ENCODE measurements at regions not wholly inside any gene's neighbourhood (a gene's known extent, or its start where the extent isn't known, plus 50 kb on each side); places are given as distances from the start of the nearest gene placed in this dataset.

- Histone ChIP-seq H3K9me3 (ENCODE audit: low read length) (peaks cover 12% of the 10 kb centered on the region), H3K4me3 (ENCODE audit: low read length) (no peak overlapping the region), H3K36me3 (ENCODE audit: insufficient read depth, low read length) (no peaks in the 10 kb centered on the region), H3K79me2 (ENCODE audit: low read length) (no peaks in the 10 kb centered on the region), H3K27me3 (ENCODE audit: low read length) (no peaks in the 10 kb centered on the region), H2AFZ (ENCODE audit: low read length) (no peak overlapping the region), H3K4me1 (ENCODE audit: low read length) (no peaks in the 10 kb centered on the region), H3K9me2 (replicated peaks; ENCODE audit: insufficient read depth, low read length) (no peaks in the 10 kb centered on the region; the same call in 1 of the 2 replicates), H3K9ac (ENCODE audit: low read length) (no peak overlapping the region), H4K20me1 (ENCODE audit: insufficient read depth, low read depth, low read length) (no peaks in the 10 kb centered on the region), H3K27ac (ENCODE audit: low read length) (no peak overlapping the region), H3K4me2 (ENCODE audit: low read depth, low read length, poor library complexity, severe bottlenecking) (no peak overlapping the region)
- DNase-seq = no peak
These were observed 1167.5 kb downstream of the AACS start for GRCh38 chr12:126232711-126233110.

GRCh38 chr12:126233625-126234024 lies 1168.4 kb downstream of the AACS start:
- Histone ChIP-seq H3K79me2 (ENCODE audit: low read length) (no peaks in the 10 kb centered on the region), H3K9ac (ENCODE audit: low read length) (no peak overlapping the region), H3K36me3 (ENCODE audit: insufficient read depth, low read length) (no peaks in the 10 kb centered on the region), H2AFZ (ENCODE audit: low read length) (no peak overlapping the region), H3K9me3 (ENCODE audit: low read length) (peaks cover 12% of the 10 kb centered on the region), H3K27ac (ENCODE audit: low read length) (no peak overlapping the region), H3K4me2 (ENCODE audit: low read depth, low read length, poor library complexity, severe bottlenecking) (no peak overlapping the region), H3K9me2 (replicated peaks; ENCODE audit: insufficient read depth, low read length) (no peaks in the 10 kb centered on the region; the same call in 1 of the 2 replicates), H3K4me1 (ENCODE audit: low read length) (no peaks in the 10 kb centered on the region), H4K20me1 (ENCODE audit: insufficient read depth, low read depth, low read length) (no peaks in the 10 kb centered on the region), H3K27me3 (ENCODE audit: low read length) (no peaks in the 10 kb centered on the region), H3K4me3 (ENCODE audit: low read length) (no peak overlapping the region)
- DNase-seq = no peak

- Histone ChIP-seq H3K36me3 (ENCODE audit: insufficient read depth, low read length) (no peaks in the 10 kb centered on the region), H3K9me2 (replicated peaks; ENCODE audit: insufficient read depth, low read length) (no peaks in the 10 kb centered on the region), H3K27me3 (ENCODE audit: low read length) (no peaks in the 10 kb centered on the region), H3K9me3 (ENCODE audit: low read length) (peaks cover 19% of the 10 kb centered on the region), H3K27ac (ENCODE audit: low read length) (no peak overlapping the region), H4K20me1 (ENCODE audit: insufficient read depth, low read depth, low read length) (no peaks in the 10 kb centered on the region), H3K9ac (ENCODE audit: low read length) (no peak overlapping the region), H3K4me2 (ENCODE audit: low read depth, low read length, poor library complexity, severe bottlenecking) (no peak overlapping the region), H3K4me1 (ENCODE audit: low read length) (no peaks in the 10 kb centered on the region), H2AFZ (ENCODE audit: low read length) (no peak overlapping the region), H3K4me3 (ENCODE audit: low read length) (no peak overlapping the region), H3K79me2 (ENCODE audit: low read length) (no peaks in the 10 kb centered on the region)
- DNase-seq = no peak
These were observed 1178.7 kb downstream of the AACS start for GRCh38 chr12:126243814-126244440.

GRCh38 chr12:126247936-126248335 lies 1182.7 kb downstream of the AACS start:
- H3K27ac ChIP-seq (ENCODE audit: low read length) = no peak overlapping the region
- H3K79me2 ChIP-seq (ENCODE audit: low read length) = no peaks in the 10 kb centered on the region
- H3K4me1 ChIP-seq (ENCODE audit: low read length) = no peaks in the 10 kb centered on the region
- no peak overlapping the region for H3K4me3 ChIP-seq (ENCODE audit: low read length)
- H3K4me2 ChIP-seq (ENCODE audit: low read depth, low read length, poor library complexity, severe bottlenecking) = no peak overlapping the region
- no peaks in the 10 kb centered on the region for H3K9me2 ChIP-seq (replicated peaks; ENCODE audit: insufficient read depth, low read length)
- H3K36me3 ChIP-seq (ENCODE audit: insufficient read depth, low read length) = no peaks in the 10 kb centered on the region
- no peaks in the 10 kb centered on the region for H3K27me3 ChIP-seq (ENCODE audit: low read length)
- no peak overlapping the region for H3K9ac ChIP-seq (ENCODE audit: low read length)
- peaks cover 15% of the 10 kb centered on the region for H3K9me3 ChIP-seq (ENCODE audit: low read length)
- no peaks in the 10 kb centered on the region for H4K20me1 ChIP-seq (ENCODE audit: insufficient read depth, low read depth, low read length)
- no peak for DNase-seq
- H2AFZ ChIP-seq (ENCODE audit: low read length) = no peak overlapping the region

- Histone ChIP-seq H3K4me3 (ENCODE audit: low read length) (no peak overlapping the region), H3K36me3 (ENCODE audit: insufficient read depth, low read length) (no peaks in the 10 kb centered on the region), H2AFZ (ENCODE audit: low read length) (no peak overlapping the region), H3K4me1 (ENCODE audit: low read length) (no peaks in the 10 kb centered on the region), H3K4me2 (ENCODE audit: low read depth, low read length, poor library complexity, severe bottlenecking) (no peak overlapping the region), H3K9me2 (replicated peaks; ENCODE audit: insufficient read depth, low read length) (no peaks in the 10 kb centered on the region), H3K9ac (ENCODE audit: low read length) (no peak overlapping the region), H3K27ac (ENCODE audit: low read length) (no peak overlapping the region), H4K20me1 (ENCODE audit: insufficient read depth, low read depth, low read length) (no peaks in the 10 kb centered on the region), H3K79me2 (ENCODE audit: low read length) (no peaks in the 10 kb centered on the region), H3K9me3 (ENCODE audit: low read length) (peaks cover 15% of the 10 kb centered on the region), H3K27me3 (ENCODE audit: low read length) (no peaks in the 10 kb centered on the region)
- no peak for DNase-seq
These were observed 1183.7 kb downstream of the AACS start for GRCh38 chr12:126248871-126249403.

- H3K27ac ChIP-seq (ENCODE audit: low read length) = no peak overlapping the region
- H3K9ac ChIP-seq (ENCODE audit: low read length) = no peak overlapping the region
- H2AFZ ChIP-seq (ENCODE audit: low read length) = no peak overlapping the region
- no peak overlapping the region for H3K4me3 ChIP-seq (ENCODE audit: low read length)
- H3K36me3 ChIP-seq (ENCODE audit: insufficient read depth, low read length) = no peaks in the 10 kb centered on the region
- H4K20me1 ChIP-seq (ENCODE audit: insufficient read depth, low read depth, low read length) = no peaks in the 10 kb centered on the region
- H3K9me2 ChIP-seq (replicated peaks; ENCODE audit: insufficient read depth, low read length) = no peaks in the 10 kb centered on the region
- H3K9me3 ChIP-seq (ENCODE audit: low read length) = peaks cover 5% of the 10 kb centered on the region; the same call in 1 of the 2 replicates
- DNase-seq = no peak
- no peaks in the 10 kb centered on the region for H3K27me3 ChIP-seq (ENCODE audit: low read length)
- H3K4me2 ChIP-seq (ENCODE audit: low read depth, low read length, poor library complexity, severe bottlenecking) = no peak overlapping the region
- no peaks in the 10 kb centered on the region for H3K79me2 ChIP-seq (ENCODE audit: low read length)
- no peaks in the 10 kb centered on the region for H3K4me1 ChIP-seq (ENCODE audit: low read length)
These were observed 1193.0 kb downstream of the AACS start for GRCh38 chr12:126258190-126258589.

- Histone ChIP-seq H3K9me2 (replicated peaks; ENCODE audit: insufficient read depth, low read length) (no peaks in the 10 kb centered on the region), H3K27me3 (ENCODE audit: low read length) (no peaks in the 10 kb centered on the region), H3K4me1 (ENCODE audit: low read length) (no peaks in the 10 kb centered on the region), H3K9me3 (ENCODE audit: low read length) (peaks cover 11% of the 10 kb centered on the region; the same call in 1 of the 2 replicates), H4K20me1 (ENCODE audit: insufficient read depth, low read depth, low read length) (no peaks in the 10 kb centered on the region), H3K27ac (ENCODE audit: low read length) (no peak overlapping the region), H3K4me2 (ENCODE audit: low read depth, low read length, poor library complexity, severe bottlenecking) (no peak overlapping the region), H2AFZ (ENCODE audit: low read length) (no peak overlapping the region), H3K79me2 (ENCODE audit: low read length) (no peaks in the 10 kb centered on the region), H3K4me3 (ENCODE audit: low read length) (no peak overlapping the region), H3K36me3 (ENCODE audit: insufficient read depth, low read length) (no peaks in the 10 kb centered on the region), H3K9ac (ENCODE audit: low read length) (no peak overlapping the region)
- no peak for DNase-seq
These were observed 1197.6 kb downstream of the AACS start for GRCh38 chr12:126262829-126263228.

- no peak overlapping the region for H3K4me2 ChIP-seq (ENCODE audit: low read depth, low read length, poor library complexity, severe bottlenecking)
- H3K79me2 ChIP-seq (ENCODE audit: low read length) = no peaks in the 10 kb centered on the region
- no peak overlapping the region for H3K27ac ChIP-seq (ENCODE audit: low read length)
- no peak overlapping the region for H3K9ac ChIP-seq (ENCODE audit: low read length)
- DNase-seq = no peak
- no peaks in the 10 kb centered on the region for H3K36me3 ChIP-seq (ENCODE audit: insufficient read depth, low read length)
- no peaks in the 10 kb centered on the region for H3K9me2 ChIP-seq (replicated peaks; ENCODE audit: insufficient read depth, low read length)
- H3K9me3 ChIP-seq (ENCODE audit: low read length) = peaks cover 15% of the 10 kb centered on the region; the same call in 1 of the 2 replicates
- H3K4me1 ChIP-seq (ENCODE audit: low read length) = no peaks in the 10 kb centered on the region
- no peaks in the 10 kb centered on the region for H4K20me1 ChIP-seq (ENCODE audit: insufficient read depth, low read depth, low read length)
- no peak overlapping the region for H2AFZ ChIP-seq (ENCODE audit: low read length)
- H3K27me3 ChIP-seq (ENCODE audit: low read length) = no peaks in the 10 kb centered on the region
- H3K4me3 ChIP-seq (ENCODE audit: low read length) = no peak overlapping the region
These were observed 1203.0 kb downstream of the AACS start for GRCh38 chr12:126268222-126268621.
